Neural progenitor cell (in vitro differentiated cells): ENCODE measurements at regions not wholly inside any gene's neighbourhood (a gene's known extent, or its start where the extent isn't known, plus 50 kb on each side); places are given as distances from the start of the nearest gene placed in this dataset.

ENCODE experiments used
- CTCF ChIP-seq: fragments of 200-600 bp; sonication (generic); IDR thresholded peaks from 2 replicates; pipeline ENCODE4 v1.5.1; 2017; ENCODE audit warnings: antibody characterized with exemption, mild to moderate bottlenecking
- EZH2 ChIP-seq: fragments of 200-600 bp; sonication (generic); IDR thresholded peaks from 2 replicates; pipeline ENCODE4 v1.6.1; 2017; ENCODE audit warnings: antibody characterized with exemption, mild to moderate bottlenecking, moderate library complexity
- EZH2phosphoT487 ChIP-seq: fragments of 200-600 bp; sonication (generic); IDR thresholded peaks from 2 replicates; pipeline ENCODE4 v1.6.1; 2017; ENCODE audit warnings: antibody characterized with exemption

GRCh38 chr15:31975830-31976229 is 54.5 kb upstream of the CHRNA7 start:
- no peak for TF ChIP-seq CTCF
- TF ChIP-seq EZH2: no peak
- TF ChIP-seq EZH2phosphoT487: no peak
